CD8-positive, alpha-beta memory T cell (primary cell): ENCODE measurements at regions not wholly inside any gene's neighbourhood (a gene's known extent, or its start where the extent isn't known, plus 50 kb on each side); places are given as distances from the start of the nearest gene placed in this dataset.

Experiments
- CTCF ChIA-PET: fragments of 350-600 bp; sonication (Branson Sonifier 250); formaldehyde crosslinking; loops from one replicate; lab custom pipeline; 2021; ENCODE audit warnings: antibody characterized with exemption; lab: Charles Lee
- POLR2A ChIA-PET: fragments of 350-600 bp; sonication (Branson Sonifier 250); formaldehyde crosslinking; loops from one replicate; lab custom pipeline; 2021; ENCODE audit warnings: antibody characterized with exemption; lab: Charles Lee
- DNase-seq, 5 donors: peaks; one replicate each; pipeline versions ENCODE4 v3.0.0 to v3.0.0-alpha.2; 2020 to 2022; ENCODE audit warnings: mixed read lengths in 1 of 5
- H3K27ac ChIP-seq: one replicate; pipeline ENCODE4 v1.7.0; 2013; ENCODE audit warnings: low read depth, mild to moderate bottlenecking, low read length, moderate library complexity
- H3K27me3 ChIP-seq: 2 replicates; pipeline ENCODE4 v1.7.0; 2013; ENCODE audit warnings: low read length, mild to moderate bottlenecking; ENCODE audit not compliant: insufficient read depth, poor library complexity, severe bottlenecking
- H3K36me3 ChIP-seq: 2 replicates; pipeline ENCODE4 v1.7.0; 2013; ENCODE audit warnings: mild to moderate bottlenecking, low read length, moderate library complexity; ENCODE audit not compliant: insufficient read depth
- H3K4me1 ChIP-seq: 2 replicates; pipeline ENCODE4 v1.7.0; 2013; ENCODE audit warnings: mild to moderate bottlenecking, low read length, moderate library complexity; ENCODE audit not compliant: insufficient read depth
- H3K4me3 ChIP-seq: 2 replicates; pipeline ENCODE4 v1.7.0; 2013; ENCODE audit warnings: mild to moderate bottlenecking, low read length
- H3K9me3 ChIP-seq: 2 replicates; pipeline ENCODE4 v1.7.0; 2013; ENCODE audit warnings: mild to moderate bottlenecking, low read length
- H3K27ac Mint-ChIP-seq, 8 donors: one replicate each; pipeline ENCODE4 v1.8.0; 2020 to 2021; ENCODE audit warnings: mixed read lengths in 8 of 8, mild to moderate bottlenecking in 6 of 8, inconsistent platforms in 3 of 8, moderate library complexity in 3 of 8
- H3K27me3 Mint-ChIP-seq, 2 donors: one replicate each; pipeline ENCODE4 v1.8.0; 2020 to 2021; ENCODE audit warnings: mixed read lengths in 2 of 2, mild to moderate bottlenecking in 1 of 2, moderate library complexity in 1 of 2
- H3K36me3 Mint-ChIP-seq, 3 donors: one replicate each; pipeline ENCODE4 v1.8.0; 2020 to 2021; ENCODE audit warnings: mixed read lengths in 3 of 3, inconsistent platforms in 1 of 3, mild to moderate bottlenecking in 1 of 3
- H3K4me1 Mint-ChIP-seq, 3 donors: one replicate each; pipeline ENCODE4 v1.8.0; 2020 to 2021; ENCODE audit warnings: mixed read lengths in 3 of 3, inconsistent platforms in 1 of 3, mild to moderate bottlenecking in 1 of 3
- H3K4me3 Mint-ChIP-seq, 7 donors: one replicate each; pipeline ENCODE4 v1.8.0; 2020 to 2021; ENCODE audit warnings: mixed read lengths in 7 of 7, mild to moderate bottlenecking in 6 of 7, moderate library complexity in 4 of 7, inconsistent platforms in 2 of 7
- H3K9me3 Mint-ChIP-seq, 5 donors: one replicate each; pipeline ENCODE4 v1.8.0; 2020 to 2022; ENCODE audit warnings: mixed read lengths in 5 of 5, mild to moderate bottlenecking in 3 of 5, moderate library complexity in 2 of 5, inconsistent platforms in 1 of 5

DNA sequence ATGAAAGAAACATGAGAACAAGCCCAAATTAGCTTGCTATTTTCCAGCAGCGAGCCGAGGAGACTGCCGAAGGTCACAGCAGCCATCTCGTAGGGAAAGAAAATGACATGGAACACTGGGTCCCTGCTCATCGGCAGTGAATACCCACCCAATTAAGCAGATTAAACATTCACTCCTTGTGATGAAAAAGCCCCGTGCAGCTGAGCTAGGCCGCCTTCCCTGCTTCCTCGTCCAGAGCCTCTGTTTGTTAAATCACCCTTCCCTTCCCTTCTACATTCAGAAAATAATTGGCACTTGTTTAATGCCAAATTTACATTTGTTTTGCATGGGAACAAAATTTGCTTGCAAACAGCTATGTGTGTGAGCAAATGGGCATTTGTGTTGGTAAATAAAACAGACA lies 342.5 kb downstream of the RMST start:
- peaks cover 0 to 10% (median 2%) of the 10 kb centered on the region in 5 donors for H3K9me3 Mint-ChIP-seq

DNA sequence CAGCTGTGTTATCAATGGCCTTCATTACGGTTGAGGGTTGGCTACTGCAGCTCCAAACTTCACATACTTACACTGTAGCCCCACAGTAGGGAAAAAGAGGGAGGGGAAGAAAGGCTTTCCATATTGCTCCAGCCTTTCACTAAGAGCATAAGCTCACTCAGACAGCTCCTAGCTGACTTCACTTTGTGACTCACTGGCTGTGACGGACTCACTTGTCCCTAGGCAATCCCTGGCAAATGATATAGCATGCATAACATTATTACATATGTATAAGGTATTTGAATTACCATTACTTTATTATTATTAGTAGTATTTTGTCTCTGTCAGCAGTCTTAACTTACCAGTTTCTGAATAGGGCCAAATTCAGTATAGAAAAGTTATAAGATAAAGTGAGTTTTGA lies 350.7 kb downstream of the RMST start:
- no peak for DNase-seq
- H3K4me1 Mint-ChIP-seq: no peaks in the 10 kb centered on the region
- Histone ChIP-seq H3K9me3 (no peaks in the 10 kb centered on the region), H3K27me3 (no peaks in the 10 kb centered on the region), H3K4me1 (no peaks in the 10 kb centered on the region), H3K36me3 (no peaks in the 10 kb centered on the region), H3K4me3 (no peak overlapping the region), H3K27ac (no peak overlapping the region)
- H3K27me3 Mint-ChIP-seq: no peaks in the 10 kb centered on the region
- CTCF ChIA-PET: no interaction called here
- no peak overlapping the region for H3K4me3 Mint-ChIP-seq
- H3K9me3 Mint-ChIP-seq: peaks cover 0 to 7% (median 0%) of the 10 kb centered on the region in 5 donors
- H3K36me3 Mint-ChIP-seq: no peaks in the 10 kb centered on the region
- H3K27ac Mint-ChIP-seq: no peak overlapping the region
- POLR2A ChIA-PET: no interaction called here

More for the DNA sequence above, 342.5 kb downstream of the RMST start:
- Histone ChIP-seq H3K4me1 (no peaks in the 10 kb centered on the region), H3K27ac (no peak overlapping the region), H3K4me3 (no peak overlapping the region), H3K36me3 (no peaks in the 10 kb centered on the region), H3K9me3 (no peaks in the 10 kb centered on the region), H3K27me3 (no peaks in the 10 kb centered on the region)
- ChIA-PET POLR2A (no interaction called here), CTCF (no interaction called here)
- no peaks in the 10 kb centered on the region for H3K36me3 Mint-ChIP-seq
- DNase-seq: no peak
- H3K27me3 Mint-ChIP-seq: peaks cover 0 to 2% of the 10 kb centered on the region in 2 donors
- H3K4me3 Mint-ChIP-seq: no peak overlapping the region
- no peak overlapping the region for H3K27ac Mint-ChIP-seq
- no peaks in the 10 kb centered on the region for H3K4me1 Mint-ChIP-seq

DNA sequence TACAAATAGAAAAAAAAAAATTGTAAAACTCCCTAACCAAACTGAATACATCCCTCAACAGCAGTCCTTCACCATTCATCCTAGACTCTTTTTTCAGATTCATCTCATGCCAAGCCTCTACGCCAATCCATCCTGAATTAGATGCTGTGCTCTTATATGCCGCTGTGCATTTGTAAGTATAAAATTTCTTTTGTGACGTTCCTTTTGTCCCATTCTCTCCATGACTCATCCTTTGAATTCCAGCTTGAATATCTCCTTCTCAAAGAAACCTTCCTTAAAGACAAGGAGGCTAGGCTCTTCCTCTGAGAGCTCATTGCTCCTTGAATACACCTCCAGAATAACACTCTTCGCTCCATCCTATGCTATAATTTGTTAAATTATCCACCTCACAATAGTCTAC lies 359.2 kb downstream of the RMST start:
- no peaks in the 10 kb centered on the region for H3K36me3 ChIP-seq
- CTCF ChIA-PET: no interaction called here
- Mint-ChIP-seq H3K4me1 (no peaks in the 10 kb centered on the region), H3K36me3 (no peaks in the 10 kb centered on the region), H3K4me3 (no peak overlapping the region), H3K27me3 (peaks cover 0 to 1% of the 10 kb centered on the region in 2 donors), H3K9me3 (peaks cover 0 to 8% (median 0%) of the 10 kb centered on the region in 5 donors), H3K27ac (no peak overlapping the region)
- no peaks in the 10 kb centered on the region for H3K4me1 ChIP-seq
- H3K9me3 ChIP-seq: no peaks in the 10 kb centered on the region
- H3K27me3 ChIP-seq: no peaks in the 10 kb centered on the region
- no peak for DNase-seq
- H3K4me3 ChIP-seq: no peak overlapping the region
- no peak overlapping the region for H3K27ac ChIP-seq
- POLR2A ChIA-PET: no interaction called here

DNA sequence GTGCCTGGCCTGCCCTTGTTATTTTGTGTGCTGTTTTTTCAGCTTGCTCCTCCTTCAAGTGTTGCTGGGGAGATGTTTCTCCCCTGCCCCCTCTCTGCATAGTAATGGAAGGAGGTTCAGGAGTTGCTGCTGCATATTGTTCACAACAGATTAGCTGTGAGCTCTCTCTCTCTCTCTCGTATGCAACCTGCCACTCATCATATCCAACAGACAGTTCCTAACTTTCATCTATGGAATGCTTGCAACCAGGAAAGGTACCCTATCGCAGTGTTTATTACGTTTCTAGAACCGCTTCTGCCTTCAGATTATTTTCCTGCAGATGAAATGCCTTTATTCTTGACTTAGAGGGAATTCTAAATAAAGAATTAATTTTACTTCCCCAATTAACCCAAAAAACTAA lies 372.9 kb downstream of the RMST start:
- Histone ChIP-seq H3K9me3 (no peaks in the 10 kb centered on the region), H3K36me3 (no peaks in the 10 kb centered on the region), H3K4me1 (no peaks in the 10 kb centered on the region), H3K4me3 (no peak overlapping the region), H3K27ac (no peak overlapping the region), H3K27me3 (no peaks in the 10 kb centered on the region)
- no peaks in the 10 kb centered on the region for H3K27me3 Mint-ChIP-seq
- peaks cover 0 to 3% (median 0%) of the 10 kb centered on the region in 5 donors for H3K9me3 Mint-ChIP-seq
- DNase-seq: no peak
- ChIA-PET POLR2A (no interaction called here), CTCF (no interaction called here)
- no peak overlapping the region for H3K4me3 Mint-ChIP-seq
- H3K27ac Mint-ChIP-seq: no peak overlapping the region
- H3K36me3 Mint-ChIP-seq: no peaks in the 10 kb centered on the region
- H3K4me1 Mint-ChIP-seq: no peaks in the 10 kb centered on the region

DNA sequence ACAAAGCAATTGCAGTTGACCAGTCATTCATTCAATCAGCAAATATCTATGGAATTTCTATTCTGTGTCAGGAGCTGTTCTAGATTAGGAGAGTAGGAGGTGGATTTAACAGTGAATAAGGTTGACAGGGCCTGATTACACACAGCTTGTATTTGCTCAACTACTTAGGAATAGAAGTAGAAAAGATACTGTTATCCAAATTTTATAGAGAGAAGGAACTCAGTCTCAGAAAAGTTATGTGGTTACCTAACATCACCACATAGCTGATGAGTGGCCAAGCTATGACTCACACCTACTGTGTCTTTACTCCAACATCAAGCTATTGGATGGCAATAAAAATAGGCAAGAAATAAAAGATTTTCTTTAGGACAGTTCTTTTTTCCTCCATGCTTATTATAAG lies 374.8 kb downstream of the RMST start:
- Histone ChIP-seq H3K27ac (no peak overlapping the region), H3K9me3 (no peaks in the 10 kb centered on the region), H3K4me1 (no peaks in the 10 kb centered on the region), H3K36me3 (no peaks in the 10 kb centered on the region), H3K4me3 (no peak overlapping the region), H3K27me3 (no peaks in the 10 kb centered on the region)
- peaks cover 0 to 3% (median 0%) of the 10 kb centered on the region in 5 donors for H3K9me3 Mint-ChIP-seq
- H3K27ac Mint-ChIP-seq: no peak overlapping the region
- no peak overlapping the region for H3K4me3 Mint-ChIP-seq
- no peaks in the 10 kb centered on the region for H3K27me3 Mint-ChIP-seq
- POLR2A ChIA-PET: no interaction called here
- DNase-seq: no peak
- no peaks in the 10 kb centered on the region for H3K4me1 Mint-ChIP-seq
- CTCF ChIA-PET: no interaction called here
- no peaks in the 10 kb centered on the region for H3K36me3 Mint-ChIP-seq

DNA sequence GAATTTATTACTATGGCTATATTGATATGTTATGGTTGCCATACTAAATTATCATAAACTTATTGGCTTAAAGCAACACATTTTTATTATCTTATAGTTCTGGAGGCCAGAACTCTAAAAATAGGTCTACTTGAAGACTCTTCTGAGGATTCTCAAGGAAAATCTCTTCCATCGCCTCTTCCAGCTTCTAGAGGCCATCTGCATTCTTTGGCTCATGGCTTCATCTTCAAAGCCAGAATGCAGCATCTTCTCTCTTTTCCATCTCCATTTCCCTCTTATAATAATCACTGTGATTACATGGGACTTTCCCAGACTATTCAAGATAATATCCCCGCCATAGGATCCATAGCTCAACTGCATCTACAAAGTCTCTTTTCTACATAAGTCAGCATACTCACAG lies 385.4 kb downstream of the RMST start:
- CTCF ChIA-PET: no interaction called here
- H3K36me3 Mint-ChIP-seq: no peaks in the 10 kb centered on the region
- no peak overlapping the region for H3K4me3 ChIP-seq

DNA sequence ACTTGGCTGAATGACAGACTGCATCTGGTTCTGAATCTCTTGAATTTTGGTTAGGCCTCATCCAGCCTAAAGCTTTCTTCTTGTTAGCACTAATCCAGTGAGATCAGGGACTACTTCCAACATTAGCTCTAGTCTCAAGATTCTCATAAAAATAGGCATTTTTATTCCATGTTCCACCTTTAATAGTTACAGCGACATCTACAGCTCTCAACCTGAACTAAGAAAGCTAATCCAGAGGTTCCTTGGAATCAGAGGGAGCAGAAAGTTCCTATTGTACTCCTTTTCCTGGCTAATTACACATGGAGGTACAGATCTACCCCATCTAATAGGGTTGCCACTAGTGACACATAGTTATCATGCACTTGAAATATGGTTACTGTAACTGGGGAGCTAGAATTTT lies 391.9 kb downstream of the RMST start:
- Histone ChIP-seq H3K4me3 (no peak overlapping the region), H3K4me1 (no peaks in the 10 kb centered on the region), H3K36me3 (no peaks in the 10 kb centered on the region), H3K9me3 (no peaks in the 10 kb centered on the region), H3K27me3 (no peaks in the 10 kb centered on the region), H3K27ac (no peak overlapping the region)
- ChIA-PET POLR2A (no interaction called here), CTCF (no interaction called here)
- Mint-ChIP-seq H3K9me3 (peaks cover 0 to 5% (median 2%) of the 10 kb centered on the region in 5 donors), H3K4me3 (no peak overlapping the region), H3K27ac (no peak overlapping the region), H3K27me3 (no peaks in the 10 kb centered on the region), H3K36me3 (no peaks in the 10 kb centered on the region), H3K4me1 (no peaks in the 10 kb centered on the region)
- no peak for DNase-seq

More for the DNA sequence above, 385.4 kb downstream of the RMST start:
- Histone ChIP-seq H3K27me3 (no peaks in the 10 kb centered on the region), H3K36me3 (no peaks in the 10 kb centered on the region), H3K9me3 (no peaks in the 10 kb centered on the region), H3K27ac (no peak overlapping the region), H3K4me1 (no peaks in the 10 kb centered on the region)
- no peak overlapping the region for H3K4me3 Mint-ChIP-seq
- H3K9me3 Mint-ChIP-seq: peaks cover 0 to 4% (median 2%) of the 10 kb centered on the region in 5 donors
- H3K27ac Mint-ChIP-seq: no peak overlapping the region
- H3K4me1 Mint-ChIP-seq: no peaks in the 10 kb centered on the region
- no peak for DNase-seq
- H3K27me3 Mint-ChIP-seq: no peaks in the 10 kb centered on the region
- POLR2A ChIA-PET: no interaction called here

DNA sequence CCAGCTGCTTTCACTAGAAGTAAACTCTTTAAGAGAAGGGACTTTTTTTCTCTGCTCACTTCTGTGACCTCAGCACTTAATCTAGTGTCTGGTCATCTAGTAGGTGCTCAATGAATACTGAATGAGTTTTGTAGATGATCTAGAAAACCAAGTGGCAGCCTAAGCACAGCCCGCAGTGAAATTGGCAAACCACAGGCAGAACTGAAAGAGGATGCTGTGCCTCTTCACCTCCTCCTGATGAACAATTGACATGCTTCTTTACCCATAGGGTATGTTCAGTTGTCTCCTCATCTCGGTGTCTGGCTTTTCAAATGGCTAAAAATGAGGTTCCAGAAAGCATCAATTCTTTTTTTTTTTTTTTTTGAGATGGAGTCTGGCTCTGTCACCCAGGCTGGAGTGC lies 399.5 kb downstream of the RMST start:
- Histone ChIP-seq H3K4me1 (no peaks in the 10 kb centered on the region), H3K9me3 (no peaks in the 10 kb centered on the region), H3K27ac (no peak overlapping the region), H3K36me3 (no peaks in the 10 kb centered on the region), H3K4me3 (no peak overlapping the region), H3K27me3 (no peaks in the 10 kb centered on the region)
- Mint-ChIP-seq H3K9me3 (peaks cover 0 to 5% (median 0%) of the 10 kb centered on the region in 5 donors), H3K27me3 (no peaks in the 10 kb centered on the region), H3K4me1 (no peaks in the 10 kb centered on the region), H3K27ac (no peak overlapping the region), H3K36me3 (peaks cover 0 to 1% (median 0%) of the 10 kb centered on the region in 3 donors), H3K4me3 (no peak overlapping the region)
- no peak for DNase-seq
- CTCF ChIA-PET: no interaction called here
- POLR2A ChIA-PET: no interaction called here

DNA sequence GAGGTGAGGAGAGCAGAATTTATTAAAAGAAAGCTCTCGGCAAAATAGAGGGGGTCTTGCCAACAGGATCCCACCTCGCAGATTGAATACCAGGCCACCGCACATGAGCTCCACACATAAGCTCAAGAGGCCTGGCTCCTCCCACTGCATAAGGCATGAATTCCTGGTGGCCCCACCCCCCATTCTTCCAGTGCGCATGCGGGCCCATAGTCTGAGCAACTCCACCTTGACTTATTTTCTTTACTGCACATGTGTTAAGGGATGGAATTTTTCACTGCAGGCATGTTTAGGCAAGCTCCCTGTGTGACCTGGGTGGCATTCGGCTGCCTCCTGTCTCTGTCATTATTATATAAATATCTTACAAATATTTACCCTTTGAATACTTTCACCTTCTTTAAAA lies 412.5 kb downstream of the RMST start:
- ChIA-PET CTCF (no interaction called here), POLR2A (no interaction called here)
- no peak overlapping the region for H3K4me3 ChIP-seq
- H3K27me3 Mint-ChIP-seq: no peaks in the 10 kb centered on the region
- H3K27ac Mint-ChIP-seq: no peak overlapping the region
- no peak for DNase-seq
- no peaks in the 10 kb centered on the region for H3K4me1 Mint-ChIP-seq
- no peaks in the 10 kb centered on the region for H3K4me1 ChIP-seq
- peaks cover 0 to 10% (median 0%) of the 10 kb centered on the region in 5 donors for H3K9me3 Mint-ChIP-seq
- no peaks in the 10 kb centered on the region for H3K36me3 ChIP-seq
- no peaks in the 10 kb centered on the region for H3K9me3 ChIP-seq
- no peaks in the 10 kb centered on the region for H3K27me3 ChIP-seq
- H3K27ac ChIP-seq: no peak overlapping the region
- H3K36me3 Mint-ChIP-seq: no peaks in the 10 kb centered on the region
- H3K4me3 Mint-ChIP-seq: no peak overlapping the region
